GM18907 (cell line): ENCODE measurements at regions not wholly inside any gene's neighbourhood (a gene's known extent, or its start where the extent isn't known, plus 50 kb on each side); places are given as distances from the start of the nearest gene placed in this dataset.

Experiments
- ATAC-seq: cut with Tn5 transposase; IDR thresholded peaks from one replicate; pipeline ENCODE4 v1.9.1; 2021; ENCODE audit warnings: mild to moderate bottlenecking, moderate library complexity; ENCODE audit not compliant: unreplicated experiment

GRCh38 chr6:8529250-8529649 is 93.9 kb upstream of the SLC35B3 start:
- no peak for ATAC-seq

- ATAC-seq: no peak
Observed at GRCh38 chr6:8527818-8528217, 92.5 kb upstream of the SLC35B3 start.

- ATAC-seq: no peak
Observed at GRCh38 chr6:8526624-8527023, 91.3 kb upstream of the SLC35B3 start.

- no peak for ATAC-seq
Observed at GRCh38 chr6:8525370-8525769, 90.0 kb upstream of the SLC35B3 start.

GRCh38 chr6:8513174-8513573 is 77.8 kb upstream of the SLC35B3 start:
- no peak for ATAC-seq

- no peak for ATAC-seq
Observed at GRCh38 chr6:8507286-8507685, 71.9 kb upstream of the SLC35B3 start.

- no peak for ATAC-seq
Observed at GRCh38 chr6:8506126-8506525, 70.8 kb upstream of the SLC35B3 start.

- ATAC-seq: no peak
Observed at GRCh38 chr6:8499540-8499939, 64.2 kb upstream of the SLC35B3 start.

GRCh38 chr6:8494730-8495129 is 59.4 kb upstream of the SLC35B3 start:
- no peak for ATAC-seq

- no peak for ATAC-seq
Observed at GRCh38 chr6:8492536-8493133, 57.3 kb upstream of the SLC35B3 start.
